HCT116 (cell line): ENCODE measurements at regions not wholly inside any gene's neighbourhood (a gene's known extent, or its start where the extent isn't known, plus 50 kb on each side); places are given as distances from the start of the nearest gene placed in this dataset.

Source experiments
- ATAC-seq: fragments of 200-7000 bp; cut with Tn5 transposase; 2 replicates; pipeline ENCODE4 v1.9.1; 2020; ENCODE audit warnings: mild to moderate bottlenecking, moderate library complexity
- BruUV-seq: library from RNA; stranded (reverse); fragments of 400-500 nt; replicated peaks from 2 replicates; lab custom pipeline; 2021; lab: Mats Ljungman, UMichigan
- CTCF ChIA-PET: fragments of 300-600 bp; sonication (Branson Sonifier 250); formaldehyde crosslinking; loops from one replicate; lab custom pipeline; 2021; ENCODE audit warnings: antibody characterized with exemption; lab: Charles Lee
- POLR2A ChIA-PET: fragments of 300-600, 350-600 bp; sonication (Branson Sonifier 250); formaldehyde crosslinking; loops from one replicate; lab custom pipeline; 2021; ENCODE audit warnings: antibody characterized with exemption; lab: Charles Lee
- RAD21 ChIA-PET, 2 experiments: fragments of 300-600 bp; sonication (Branson Sonifier 250); formaldehyde crosslinking; loops; one replicate each; lab custom pipeline; 2023; ENCODE audit warnings: low total read pairs in 2 of 2; ENCODE audit not compliant: uncharacterized antibody in 2 of 2, unreplicated experiment in 2 of 2, low non-redundant PET in 1 of 2; lab: Charles Lee
- DNase-seq: peaks from one replicate; pipeline ENCODE4 v3.0.0-alpha.2; 2010; ENCODE audit warnings: low read depth, low spot score
- H2AFZ ChIP-seq: fragments of 200-600 bp; shearing (Covaris generic), sonication (generic); 2 replicates; pipeline ENCODE4 v1.6.1; 2017; ENCODE audit warnings: low read depth, mixed run types, mixed read lengths, antibody characterized with exemption, low read length; ENCODE audit not compliant: poor library complexity, severe bottlenecking
- H3K27ac ChIP-seq: 2 replicates; pipeline ENCODE4 v1.5.1; 2012; ENCODE audit warnings: low read depth, low read length
- H3K27me3 ChIP-seq: fragments of 200-600 bp; sonication (generic); 2 replicates; pipeline ENCODE4 v1.6.1; 2016; ENCODE audit warnings: mixed run types, low read length, mixed read lengths; ENCODE audit not compliant: insufficient read depth
- H3K36me3 ChIP-seq, 2 experiments: fragments of 200-500 bp in 1 of 2; fragments of 200-600 bp in 1 of 2; sonication (Bioruptor generic) in 1 of 2; sonication (generic) in 1 of 2; 2 replicates each; pipeline versions ENCODE4 v1.5.1 to v1.6.1; 2014 to 2016; ENCODE audit warnings: low read length in 2 of 2, inconsistent platforms in 1 of 2, mixed read lengths in 1 of 2, mixed run types in 1 of 2; ENCODE audit not compliant: insufficient read depth in 2 of 2, control insufficient read depth in 1 of 2
- H3K4me1 ChIP-seq, 2 experiments: fragments of 200-600 bp in 1 of 2; sonication (generic) in 1 of 2; 2 replicates each; pipeline versions ENCODE4 v1.5.1 to v1.6.1; 2012 to 2017; ENCODE audit warnings: low read length in 2 of 2, inconsistent platforms in 1 of 2, mild to moderate bottlenecking in 1 of 2, mixed read lengths in 1 of 2, mixed run types in 1 of 2, moderate library complexity in 1 of 2; ENCODE audit not compliant: insufficient read depth in 2 of 2, control insufficient read depth in 1 of 2
- H3K4me2 ChIP-seq: fragments of 200-600 bp; sonication (generic); 2 replicates; pipeline ENCODE4 v1.6.1; 2017; ENCODE audit warnings: mixed run types, low read length, mixed read lengths
- H3K4me3 ChIP-seq, 2 experiments: fragments of 200-600 bp in 1 of 2; sonication (generic) in 1 of 2; replicated peaks in 1 of 2; 2 replicates each; pipeline ENCODE4 v1.5.1; 2011 to 2016; ENCODE audit warnings: low read length in 2 of 2, control low read depth in 1 of 2, low read depth in 1 of 2, mild to moderate bottlenecking in 1 of 2, mixed read lengths in 1 of 2, mixed run types in 1 of 2
- H3K79me2 ChIP-seq: fragments of 200-600 bp; sonication (generic); 2 replicates; pipeline ENCODE4 v1.6.1; 2017; ENCODE audit warnings: mild to moderate bottlenecking, mixed run types, low read length, moderate library complexity, mixed read lengths; ENCODE audit not compliant: insufficient read depth
- H3K9ac ChIP-seq: fragments of 200-600 bp; sonication (generic); 2 replicates; pipeline ENCODE4 v1.6.1; 2016; ENCODE audit warnings: low read length, mixed read lengths
- H3K9me2 ChIP-seq: fragments of 200-600 bp; sonication (generic), shearing (Covaris generic); 2 replicates; pipeline ENCODE4 v1.6.1; 2017; ENCODE audit warnings: mixed run types, mild to moderate bottlenecking, moderate library complexity; ENCODE audit not compliant: insufficient read depth
- H3K9me3 ChIP-seq, 2 experiments: fragments of 200-500 bp in 1 of 2; fragments of 200-600 bp in 1 of 2; sonication (Bioruptor generic) in 1 of 2; sonication (generic) in 1 of 2; 2 replicates each; pipeline ENCODE4 v1.6.1; 2014 to 2017; ENCODE audit warnings: low read length in 2 of 2, mixed read lengths in 2 of 2, inconsistent platforms in 1 of 2, low read depth in 1 of 2, mild to moderate bottlenecking in 1 of 2, mixed run types in 1 of 2, moderate library complexity in 1 of 2; ENCODE audit not compliant: control insufficient read depth in 1 of 2, insufficient read depth in 1 of 2
- H4K20me1 ChIP-seq: fragments of 200-600 bp; sonication (generic), shearing (Covaris generic); 2 replicates; pipeline ENCODE4 v1.6.1; 2017; ENCODE audit warnings: mixed run types, mild to moderate bottlenecking, moderate library complexity; ENCODE audit not compliant: insufficient read depth
- CBX3 ChIP-seq: IDR thresholded peaks from 2 replicates; pipeline ENCODE4 v1.6.1; 2012; ENCODE audit warnings: low read depth
- CEBPB ChIP-seq: IDR thresholded peaks from 2 replicates; pipeline ENCODE4 v1.6.1; 2012; ENCODE audit warnings: low read depth
- EGR1 ChIP-seq: IDR thresholded peaks from 2 replicates; pipeline ENCODE4 v1.6.1; 2012; ENCODE audit warnings: low read depth
- EZH2 ChIP-seq: fragments of 200-600 bp; sonication (generic); IDR thresholded peaks from 2 replicates; pipeline ENCODE4 v1.6.1; 2017; ENCODE audit warnings: antibody characterized with exemption, mixed run types
- EZH2phosphoT487 ChIP-seq: fragments of 200-600 bp; IDR thresholded peaks from 2 replicates; pipeline ENCODE4 v1.6.1; 2018; ENCODE audit warnings: antibody characterized with exemption, borderline replicate concordance
- JUND ChIP-seq: IDR thresholded peaks from 2 replicates; pipeline ENCODE4 v1.6.1; 2012
- SIN3A ChIP-seq: IDR thresholded peaks from 2 replicates; pipeline ENCODE4 v1.6.1; 2012; ENCODE audit warnings: low read depth
- SP1 ChIP-seq: IDR thresholded peaks from 2 replicates; pipeline ENCODE4 v1.6.1; 2012; ENCODE audit warnings: low read depth
- SRF ChIP-seq: IDR thresholded peaks from 2 replicates; pipeline ENCODE4 v1.6.1; 2012; ENCODE audit warnings: low read depth
- TCF7L2 ChIP-seq: IDR thresholded peaks from 2 replicates; pipeline ENCODE4 v1.7.0; 2011; ENCODE audit warnings: borderline replicate concordance, inconsistent platforms; ENCODE audit not compliant: insufficient read depth, insufficient read length; ENCODE audit errors: extremely low read depth
- ZFX ChIP-seq: fragments of 450-650 bp; IDR thresholded peaks from 2 replicates; pipeline ENCODE4 v1.6.1; 2017
- intact Hi-C: fragments of 100-400 bp; cut with micrococcal nuclease; formaldehyde crosslinking; loops from 2 replicates; pipeline ENCODE4 v1.10.0; 2022
- TF ChIP-seq, protein P1 (sequence below): IDR thresholded peaks from 2 replicates; pipeline ENCODE4 v1.6.1; 2011; ENCODE audit warnings: mild to moderate bottlenecking, low read length, moderate library complexity; ENCODE audit not compliant: insufficient replicate concordance; ENCODE audit errors: extremely low read depth
- TF ChIP-seq, protein P2 (sequence below): IDR thresholded peaks from 2 replicates; pipeline ENCODE4 v1.6.1; 2012
- TF ChIP-seq, protein P3 (sequence below): IDR thresholded peaks from 2 replicates; pipeline ENCODE4 v1.6.1; 2012

DNA sequence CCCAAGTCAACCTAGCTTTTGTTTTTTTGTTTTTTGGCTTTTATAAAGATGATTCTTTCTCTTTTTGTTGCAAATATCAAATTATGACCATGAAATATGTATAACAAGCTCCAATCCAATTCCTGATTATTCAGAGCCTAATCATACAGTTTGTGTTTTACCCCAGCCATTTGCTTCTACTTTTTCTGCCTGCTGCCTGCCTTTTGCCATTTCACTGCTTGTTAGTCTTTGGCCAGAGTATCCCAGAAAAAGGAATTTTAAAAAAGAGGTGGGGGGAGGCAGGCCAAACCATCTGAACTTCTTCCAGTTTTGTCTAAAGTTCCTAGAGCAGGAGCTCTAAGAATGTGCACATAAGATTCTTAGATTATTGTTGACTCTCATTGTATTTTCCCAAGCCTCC, 211.9 kb upstream of the VRK2 start:
- Histone ChIP-seq H3K9ac (no peak overlapping the region), H3K4me1 (no peaks in the 10 kb centered on the region)
- TF ChIP-seq EZH2 (no peak), CBX3 (no peak), CEBPB (no peak), ZFX (no peak), EGR1 (no peak), SIN3A (no peak), SRF (no peak), SP1 (no peak), EZH2phosphoT487 (no peak), JUND (no peak), TCF7L2 (no peak)
- TF ChIP-seq, protein P1, sequence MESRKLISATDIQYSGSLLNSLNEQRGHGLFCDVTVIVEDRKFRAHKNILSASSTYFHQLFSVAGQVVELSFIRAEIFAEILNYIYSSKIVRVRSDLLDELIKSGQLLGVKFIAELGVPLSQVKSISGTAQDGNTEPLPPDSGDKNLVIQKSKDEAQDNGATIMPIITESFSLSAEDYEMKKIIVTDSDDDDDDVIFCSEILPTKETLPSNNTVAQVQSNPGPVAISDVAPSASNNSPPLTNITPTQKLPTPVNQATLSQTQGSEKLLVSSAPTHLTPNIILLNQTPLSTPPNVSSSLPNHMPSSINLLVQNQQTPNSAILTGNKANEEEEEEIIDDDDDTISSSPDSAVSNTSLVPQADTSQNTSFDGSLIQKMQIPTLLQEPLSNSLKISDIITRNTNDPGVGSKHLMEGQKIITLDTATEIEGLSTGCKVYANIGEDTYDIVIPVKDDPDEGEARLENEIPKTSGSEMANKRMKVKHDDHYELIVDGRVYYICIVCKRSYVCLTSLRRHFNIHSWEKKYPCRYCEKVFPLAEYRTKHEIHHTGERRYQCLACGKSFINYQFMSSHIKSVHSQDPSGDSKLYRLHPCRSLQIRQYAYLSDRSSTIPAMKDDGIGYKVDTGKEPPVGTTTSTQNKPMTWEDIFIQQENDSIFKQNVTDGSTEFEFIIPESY: no peak
- TF ChIP-seq, protein P2, sequence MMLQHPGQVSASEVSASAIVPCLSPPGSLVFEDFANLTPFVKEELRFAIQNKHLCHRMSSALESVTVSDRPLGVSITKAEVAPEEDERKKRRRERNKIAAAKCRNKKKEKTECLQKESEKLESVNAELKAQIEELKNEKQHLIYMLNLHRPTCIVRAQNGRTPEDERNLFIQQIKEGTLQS: no peak
- TF ChIP-seq, protein P3, sequence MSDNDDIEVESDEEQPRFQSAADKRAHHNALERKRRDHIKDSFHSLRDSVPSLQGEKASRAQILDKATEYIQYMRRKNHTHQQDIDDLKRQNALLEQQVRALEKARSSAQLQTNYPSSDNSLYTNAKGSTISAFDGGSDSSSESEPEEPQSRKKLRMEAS: no peak
- TF ChIP-seq, all 23 proteins: peak for 0
- ChIA-PET CTCF (no interaction called here), RAD21 (no interaction called here), POLR2A (no interaction called here)
- no peak overlapping the region for H2AFZ ChIP-seq
- H3K4me2 ChIP-seq: no peak overlapping the region
- no TSS peak for BruUV-seq
- no peaks in the 10 kb centered on the region for H3K36me3 ChIP-seq
- DNase-seq (no peak), ATAC-seq (no peak)
- H3K9me3 ChIP-seq: no peaks in the 10 kb centered on the region
- no peaks in the 10 kb centered on the region for H3K79me2 ChIP-seq
- no peak overlapping the region for H3K27ac ChIP-seq
- no peaks in the 10 kb centered on the region for H4K20me1 ChIP-seq
- H3K4me3 ChIP-seq: no peak overlapping the region
- H3K9me2 ChIP-seq: no peaks in the 10 kb centered on the region
- no peaks in the 10 kb centered on the region for H3K27me3 ChIP-seq
- intact Hi-C loops: no loop called here
